B cell (primary cell): ENCODE measurements at regions not wholly inside any gene's neighbourhood (a gene's known extent, or its start where the extent isn't known, plus 50 kb on each side); places are given as distances from the start of the nearest gene placed in this dataset.

Experiments used
- ATAC-seq: fragments of 200-7000 bp; cut with Tn5 transposase; one replicate; pipeline ENCODE4 v1.10.0; 2021; ENCODE audit warnings: low read depth, mild to moderate bottlenecking, moderate number of reproducible peaks, moderate library complexity
- CTCF ChIA-PET: fragments of 350-600 bp; sonication (Branson Sonifier 250); formaldehyde crosslinking; loops from one replicate; lab custom pipeline; 2021; ENCODE audit warnings: antibody characterized with exemption, inconsistent platforms; lab: Charles Lee
- POLR2A ChIA-PET: fragments of 350-600 bp; sonication (Branson Sonifier 250); formaldehyde crosslinking; loops from one replicate; lab custom pipeline; 2021; ENCODE audit warnings: antibody characterized with exemption; lab: Charles Lee
- DNase-seq: peaks from one replicate; pipeline ENCODE4 v3.0.0; 2013
- H2AFZ ChIP-seq: 2 replicates; pipeline ENCODE4 v1.6.1; 2012; ENCODE audit warnings: mild to moderate bottlenecking, low read depth, low read length; ENCODE audit not compliant: insufficient read depth, poor library complexity, severe bottlenecking
- H3K27ac ChIP-seq, 2 donors: 1 replicate in 1 of 2; 2 replicates in 1 of 2; pipeline ENCODE4 v1.5.1; 2012 to 2013; ENCODE audit warnings: low read length in 2 of 2, mild to moderate bottlenecking in 2 of 2, moderate library complexity in 1 of 2
- H3K27me3 ChIP-seq, 4 experiments: fragments of 200-600 bp in 1 of 4; sonication (generic) in 1 of 4; replicated peaks in 1 of 4; 1 replicate in 2 of 4; 2 replicates in 2 of 4; pipeline versions ENCODE4 v1.6.1 to v1.7.0; 2013 to 2016; ENCODE audit warnings: low read length in 3 of 4, mild to moderate bottlenecking in 2 of 4, mixed read lengths in 1 of 4, moderate library complexity in 1 of 4; ENCODE audit not compliant: insufficient read depth in 4 of 4, control insufficient read depth in 3 of 4; ENCODE audit errors: control extremely low read depth in 1 of 4
- H3K36me3 ChIP-seq, 2 experiments: replicated peaks in 1 of 2; 1 replicate in 1 of 2; 2 replicates in 1 of 2; pipeline versions ENCODE4 v1.6.1 to v1.7.1; 2013; ENCODE audit warnings: low read length in 1 of 2; ENCODE audit not compliant: insufficient read depth in 2 of 2, control insufficient read depth in 1 of 2; ENCODE audit errors: control extremely low read depth in 1 of 2, extremely low read depth in 1 of 2
- H3K4me1 ChIP-seq, 2 donors: fragments of 200-600 bp in 1 of 2; sonication (generic) in 1 of 2; 1 replicate in 1 of 2; 2 replicates in 1 of 2; pipeline versions ENCODE4 v1.5.1 to v1.6.1; 2013 to 2017; ENCODE audit warnings: low read length in 2 of 2; ENCODE audit not compliant: control insufficient read depth in 2 of 2, insufficient read depth in 2 of 2
- H3K4me2 ChIP-seq: replicated peaks from 2 replicates; pipeline ENCODE3; 2012; ENCODE audit warnings: mild to moderate bottlenecking, low read depth, low read length; ENCODE audit not compliant: poor library complexity, severe bottlenecking
- H3K4me3 ChIP-seq, 5 experiments: fragments of 200-600 bp in 1 of 5; sonication (generic) in 1 of 5; 1 replicate in 3 of 5; 2 replicates in 2 of 5; pipeline versions ENCODE4 v1.5.1 to v1.7.0; 2011 to 2016; ENCODE audit warnings: low read length in 4 of 5, mild to moderate bottlenecking in 4 of 5, low read depth in 2 of 5, control low read depth in 1 of 5, moderate library complexity in 1 of 5; ENCODE audit not compliant: insufficient read depth in 1 of 5; ENCODE audit errors: control extremely low read depth in 1 of 5, extremely low read depth in 1 of 5
- H3K79me2 ChIP-seq: fragments of 200-600 bp; sonication (generic); one replicate; pipeline ENCODE4 v1.6.0; 2016; ENCODE audit warnings: low read length; ENCODE audit not compliant: control insufficient read depth, insufficient read depth
- H3K9ac ChIP-seq: fragments of 200-600 bp; sonication (generic); 2 replicates; pipeline ENCODE4 v1.6.1; 2017; ENCODE audit warnings: mild to moderate bottlenecking, low read length, moderate library complexity
- H3K9me3 ChIP-seq, 3 donors: one replicate each; pipeline versions ENCODE4 v1.6.1 to v1.7.1; 2013; ENCODE audit warnings: low read length in 2 of 3; ENCODE audit not compliant: control insufficient read depth in 2 of 3, insufficient read depth in 1 of 3; ENCODE audit errors: control extremely low read depth in 1 of 3
- H4K20me1 ChIP-seq: 2 replicates; pipeline ENCODE4 v1.6.0; 2012; ENCODE audit warnings: mild to moderate bottlenecking, low read length; ENCODE audit not compliant: insufficient read depth, control insufficient read depth, poor library complexity, severe bottlenecking
- H3K27ac Mint-ChIP-seq: one replicate; pipeline ENCODE4 v1.8.0; 2021; ENCODE audit warnings: mixed read lengths
- H3K27me3 Mint-ChIP-seq: one replicate; pipeline ENCODE4 v1.8.0; 2021; ENCODE audit warnings: mixed read lengths
- H3K4me1 Mint-ChIP-seq: one replicate; pipeline ENCODE4 v1.8.0; 2021; ENCODE audit warnings: mixed read lengths
- H3K4me3 Mint-ChIP-seq: one replicate; pipeline ENCODE4 v1.8.0; 2021; ENCODE audit warnings: mixed read lengths
- H3K9me3 Mint-ChIP-seq: one replicate; pipeline ENCODE4 v1.8.0; 2022; ENCODE audit warnings: mixed read lengths; ENCODE audit not compliant: insufficient read depth
- CTCF ChIP-seq: fragments of 200-600 bp; IDR thresholded peaks from one replicate; pipeline ENCODE4 v1.8.0; 2022; ENCODE audit warnings: antibody characterized with exemption, mild to moderate bottlenecking
- EZH2 ChIP-seq: IDR thresholded peaks from 2 replicates; pipeline ENCODE4 v1.6.1; 2012; ENCODE audit warnings: borderline replicate concordance, low read depth, mild to moderate bottlenecking, moderate library complexity, low read length; ENCODE audit not compliant: insufficient read depth, poor library complexity, severe bottlenecking
- WGBS: methylation state at CpG from one replicate; pipeline ENCODE4 v1.1.5; 2013; ENCODE audit warnings: missing lambda C conversion rate; ENCODE audit not compliant: insufficient coverage; 5-methylcytosine and 5-hydroxymethylcytosine counted together
- intact Hi-C: fragments of 100-400 bp; cut with micrococcal nuclease; formaldehyde crosslinking; loops from one replicate; pipeline ENCODE4 v1.10.0; 2022

- Histone ChIP-seq H4K20me1 (no peaks in the 10 kb centered on the region), H3K4me2 (no peak overlapping the region), H3K9ac (no peak overlapping the region), H3K4me1 (no peaks in the 10 kb centered on the region), H3K27me3 (no peaks in the 10 kb centered on the region), H3K4me3 (no peak overlapping the region), H3K79me2 (no peaks in the 10 kb centered on the region), H3K36me3 (no peaks in the 10 kb centered on the region), H3K9me3 (no peaks in the 10 kb centered on the region), H3K27ac (no peak overlapping the region), H2AFZ (no peak overlapping the region)
- WGBS: 40% methylated on average over 1 of the region's 2 CpGs
- Mint-ChIP-seq H3K27me3 (peaks cover 20% of the 10 kb centered on the region), H3K9me3 (no peaks in the 10 kb centered on the region), H3K27ac (no peak overlapping the region), H3K4me3 (no peak overlapping the region), H3K4me1 (no peaks in the 10 kb centered on the region)
- ChIA-PET POLR2A (no interaction called here), CTCF (no interaction called here)
- TF ChIP-seq EZH2 (no peak), CTCF (no peak)
- ATAC-seq (no peak), DNase-seq (no peak)
- intact Hi-C loops: no loop called here
Measured at GRCh38 chr16:26911436-26911835, 155.3 kb upstream of the C16orf82 start.

DNA sequence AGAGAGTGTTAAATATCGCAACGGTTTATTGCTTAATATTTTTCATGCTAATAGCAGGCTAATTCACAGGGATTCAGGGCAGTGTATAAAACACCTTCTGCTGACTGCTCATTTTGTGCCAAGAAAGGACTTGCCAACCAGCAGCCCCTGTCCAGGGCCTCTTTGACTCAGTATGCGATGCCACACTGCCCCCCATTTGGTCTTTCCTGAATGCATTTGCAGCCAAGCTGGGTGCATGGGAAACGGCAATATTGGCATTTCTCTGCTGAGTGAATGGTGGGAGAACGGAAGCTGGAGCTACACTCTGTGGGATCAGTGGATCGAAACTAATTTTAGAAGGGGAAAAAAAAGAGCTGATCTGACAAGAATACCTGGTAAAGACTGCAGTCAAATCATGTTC, 152.9 kb upstream of the C16orf82 start:
- no peaks in the 10 kb centered on the region for H3K36me3 ChIP-seq
- no peak overlapping the region for H3K9ac ChIP-seq
- H3K27me3 Mint-ChIP-seq: peaks cover 19% of the 10 kb centered on the region
- intact Hi-C loops: no loop called here
- H3K27ac ChIP-seq: no peak overlapping the region
- no peak overlapping the region for H3K4me3 Mint-ChIP-seq
- H3K9me3 ChIP-seq: no peaks in the 10 kb centered on the region
- ChIA-PET POLR2A (no interaction called here), CTCF (no interaction called here)
- H3K9me3 Mint-ChIP-seq: no peaks in the 10 kb centered on the region
- no peaks in the 10 kb centered on the region for H4K20me1 ChIP-seq
- H3K4me1 ChIP-seq: no peaks in the 10 kb centered on the region
- H3K4me3 ChIP-seq: no peak overlapping the region
- no peak overlapping the region for H3K4me2 ChIP-seq
- TF ChIP-seq CTCF (no peak), EZH2 (no peak)
- H3K27ac Mint-ChIP-seq: no peak overlapping the region
- H2AFZ ChIP-seq: no peak overlapping the region
- H3K4me1 Mint-ChIP-seq: no peaks in the 10 kb centered on the region
- no peak for ATAC-seq
- DNase-seq: no peak
- no peaks in the 10 kb centered on the region for H3K27me3 ChIP-seq
- 67% methylated on average over 4 of the region's 6 CpGs for WGBS
- no peaks in the 10 kb centered on the region for H3K79me2 ChIP-seq
